Islet of Langerhans (tissue), 1 donor: ENCODE measurements at regions not wholly inside any gene's neighbourhood (a gene's known extent, or its start where the extent isn't known, plus 50 kb on each side); places are given as distances from the start of the nearest gene placed in this dataset.
A peak's percentile ranks its signal among the peaks of the same experiment; 100 is the strongest.

Source experiments
- FAIRE-seq: peaks from one replicate; lab custom pipeline; 2011; peaks lifted over from hg19 to GRCh38; lab: Jason Lieb, UNC

- FAIRE-seq = no peak
These were observed 91.5 kb upstream of the BEND6 start for GRCh38 chr6:56863366-56863765.

- no peak for FAIRE-seq
These were observed 92.3 kb upstream of the BEND6 start for GRCh38 chr6:56862415-56863175.

- FAIRE-seq = no peak
These were observed 94.4 kb upstream of the BEND6 start for GRCh38 chr6:56860475-56860874.

- FAIRE-seq = no peak
These were observed 98.8 kb upstream of the BEND6 start for GRCh38 chr6:56856036-56856580.

GRCh38 chr6:56854086-56854485 lies 100.8 kb upstream of the BEND6 start:
- no peak for FAIRE-seq

DNA sequence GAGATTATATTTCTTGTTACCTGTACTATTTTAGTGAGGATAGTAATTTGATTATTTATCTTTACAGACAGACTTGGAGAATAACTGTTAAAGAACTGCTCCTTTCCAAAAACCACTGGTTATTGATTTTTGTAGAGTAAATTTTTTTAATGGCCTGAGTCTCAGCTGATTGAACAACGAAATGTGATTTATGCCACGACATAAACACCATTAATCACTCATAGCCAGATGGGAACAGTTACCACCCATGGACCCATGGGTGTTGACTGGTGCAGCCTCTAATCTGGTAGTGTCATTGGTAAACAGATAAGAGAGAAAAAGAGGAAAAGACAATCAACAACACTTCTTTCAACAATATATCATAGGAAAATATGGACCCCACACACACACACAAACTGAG lies 101.4 kb upstream of the BEND6 start:
- no peak for FAIRE-seq

DNA sequence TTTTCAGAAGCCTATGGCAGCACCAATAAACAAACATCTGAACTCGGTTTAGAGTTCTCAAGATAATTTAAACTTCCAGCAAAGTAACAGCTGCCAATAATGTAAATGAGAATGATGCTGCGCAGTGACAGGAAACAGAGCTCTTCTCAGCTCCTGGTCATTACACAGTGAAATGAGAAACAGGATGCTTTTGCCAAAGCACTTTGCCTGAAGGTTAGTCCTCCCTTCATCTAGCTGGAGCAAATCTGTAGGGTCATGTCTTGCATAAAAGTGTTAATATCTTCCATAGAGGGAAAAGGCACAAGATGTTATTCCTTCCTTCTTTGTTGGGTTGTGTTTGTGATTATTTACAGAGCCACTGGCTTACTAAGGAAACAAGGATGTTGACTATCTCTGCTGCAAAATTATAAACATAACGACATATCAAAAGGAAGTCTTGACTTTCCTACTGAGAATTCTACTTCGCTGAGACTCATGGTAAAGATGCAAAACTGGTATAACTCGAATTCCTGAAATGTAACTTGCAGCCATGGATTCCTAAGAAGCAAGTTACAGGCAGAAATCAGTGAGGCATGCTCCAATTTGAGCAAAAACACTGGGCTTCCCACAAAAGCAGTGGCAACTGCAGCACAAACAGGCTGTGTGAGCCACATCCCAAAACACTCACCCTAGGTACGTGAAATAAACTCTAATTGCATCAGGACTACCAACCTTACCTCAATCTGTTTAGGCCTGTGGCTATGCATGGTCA lies 102.5 kb upstream of the BEND6 start:
- FAIRE-seq = no peak

DNA sequence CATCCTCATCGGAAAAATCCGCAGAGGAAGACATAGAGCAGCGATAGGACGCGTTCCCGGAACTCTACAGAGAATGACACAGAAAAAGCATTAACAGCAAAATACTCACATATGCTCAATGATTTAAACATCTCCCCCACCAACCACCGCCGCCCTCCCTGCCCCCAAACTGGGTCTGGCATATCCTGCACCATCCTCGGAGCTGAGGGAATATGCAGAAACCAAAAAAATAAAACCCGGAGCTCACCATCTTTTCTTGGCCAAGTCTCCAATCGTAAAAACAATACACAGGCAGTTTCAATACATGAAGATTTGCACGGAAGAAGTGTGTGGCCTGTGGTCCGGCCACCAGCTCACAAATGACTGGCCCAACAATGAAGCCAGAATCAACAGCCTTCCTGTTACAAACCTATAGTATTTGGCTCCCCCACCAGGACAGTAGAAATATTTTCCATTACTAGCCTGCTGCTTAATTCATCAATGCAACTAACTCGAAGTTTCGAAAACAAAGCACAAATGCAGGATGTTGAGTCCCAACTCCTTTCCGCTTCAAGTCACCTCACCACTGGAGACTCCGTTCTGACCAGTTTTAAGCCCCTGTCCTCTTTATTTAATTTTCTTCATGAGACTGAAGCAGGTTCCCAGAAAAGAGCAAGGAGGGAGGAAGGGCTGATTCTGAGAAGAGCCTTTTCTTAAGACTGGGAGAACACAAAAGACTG lies 103.2 kb upstream of the BEND6 start:
- FAIRE-seq = peak; percentile 62

- no peak for FAIRE-seq
These were observed 103.8 kb upstream of the BEND6 start for GRCh38 chr6:56851074-56851473.

DNA sequence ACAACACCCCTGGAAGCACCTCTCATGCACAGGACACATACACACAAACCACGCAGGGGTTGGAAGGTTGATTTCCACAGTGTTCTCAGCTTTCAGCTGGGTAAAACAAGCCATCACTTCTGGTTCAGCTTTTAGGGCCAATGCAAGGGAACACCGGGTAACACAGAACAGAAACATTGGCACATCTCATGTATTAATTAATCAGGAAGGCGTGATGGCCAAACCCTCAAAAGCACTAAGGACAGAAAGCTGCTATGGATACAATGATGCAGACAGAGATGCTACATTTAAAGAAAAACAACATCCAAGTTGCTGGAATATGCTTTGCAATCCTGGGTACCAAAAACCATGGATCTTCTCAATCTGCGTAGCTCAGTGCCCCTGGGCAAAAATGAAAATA lies 104.3 kb upstream of the BEND6 start:
- no peak for FAIRE-seq

- no peak for FAIRE-seq
These were observed 105.0 kb upstream of the BEND6 start for GRCh38 chr6:56849896-56850295.

DNA sequence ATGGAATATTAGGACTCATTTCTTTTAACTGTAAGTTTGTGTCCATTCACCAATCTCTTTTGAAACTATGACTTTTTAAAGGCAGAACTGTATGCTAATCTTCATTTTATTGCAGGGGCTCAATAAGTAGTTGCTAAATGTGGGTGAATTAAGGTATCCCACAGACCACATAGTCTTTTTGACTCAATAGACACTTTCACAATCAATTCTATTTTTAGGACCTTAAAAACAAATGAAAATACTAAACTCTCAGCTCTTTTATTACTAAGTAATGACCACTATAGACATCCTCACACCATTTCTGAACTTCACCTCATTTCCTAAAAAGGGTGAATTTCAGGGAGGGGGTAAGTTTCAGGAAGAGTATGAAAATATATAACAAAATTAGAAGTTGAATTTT lies 106.8 kb upstream of the BEND6 start:
- FAIRE-seq = no peak

- no peak for FAIRE-seq
These were observed 109.9 kb upstream of the BEND6 start for GRCh38 chr6:56845032-56845431.

DNA sequence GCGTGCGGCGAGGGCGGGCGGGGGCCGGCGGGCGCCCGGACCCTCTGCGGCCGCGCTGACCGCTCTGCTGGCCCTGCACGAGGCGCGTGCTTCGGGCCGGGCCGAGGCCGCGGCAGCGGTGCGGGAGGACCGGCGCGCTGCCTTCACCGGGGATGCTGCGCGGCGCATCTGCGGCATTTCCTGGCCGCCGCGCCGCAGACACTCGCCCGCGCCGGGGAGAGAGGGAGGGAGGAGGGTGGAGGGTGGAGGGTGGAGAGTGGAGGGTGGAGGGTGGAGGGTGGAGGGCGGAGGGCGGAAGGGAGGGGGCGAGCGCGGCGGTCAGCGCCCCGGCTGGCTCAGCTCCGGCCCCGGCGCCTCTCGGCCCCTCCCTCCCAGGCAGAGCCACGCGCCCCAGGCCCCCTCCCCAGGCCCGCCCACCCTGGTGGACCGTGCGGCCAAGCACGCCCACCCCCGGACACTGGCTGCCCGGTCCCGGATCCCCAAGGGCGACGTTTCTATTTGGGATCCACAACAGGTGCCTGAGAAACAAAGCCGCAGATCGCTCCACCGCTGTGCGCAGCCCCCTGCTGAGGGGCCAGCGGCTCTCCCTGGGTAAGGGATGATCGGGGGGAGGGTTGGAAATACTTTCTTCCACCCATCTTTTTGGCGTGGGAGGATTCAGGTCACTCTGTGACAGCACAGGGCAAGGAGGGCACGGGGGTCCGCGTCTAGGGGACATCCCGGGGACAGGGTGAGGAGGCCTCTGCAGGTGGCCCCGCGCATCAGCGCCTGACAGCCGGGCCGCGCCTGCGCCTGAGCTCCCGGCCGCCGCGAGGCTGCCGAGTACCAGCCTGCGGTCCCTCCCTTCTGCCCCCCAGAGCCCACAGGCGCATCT lies 111.2 kb upstream of the BEND6 start:
- FAIRE-seq = no peak

- FAIRE-seq = no peak
These were observed 112.0 kb upstream of the BEND6 start for GRCh38 chr6:56842686-56843475.

DNA sequence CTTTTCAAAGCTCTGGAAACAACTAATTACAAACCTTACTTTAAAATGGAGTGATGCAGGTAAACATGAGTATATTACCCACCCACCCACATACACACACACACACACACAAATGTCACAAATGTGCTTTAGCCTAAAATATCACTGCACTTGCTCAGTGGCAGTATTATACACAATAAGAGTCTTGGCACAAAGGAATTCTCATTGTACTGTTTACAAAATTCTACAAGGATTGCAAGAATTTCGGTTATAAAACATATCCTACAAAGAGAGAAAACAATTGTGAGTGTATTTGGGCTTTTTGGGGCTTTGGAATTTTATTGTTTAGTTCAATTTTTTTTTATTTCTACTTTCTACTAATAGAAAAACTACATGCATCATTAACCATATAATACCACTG lies 113.2 kb upstream of the BEND6 start:
- peak; percentile 21 for FAIRE-seq

DNA sequence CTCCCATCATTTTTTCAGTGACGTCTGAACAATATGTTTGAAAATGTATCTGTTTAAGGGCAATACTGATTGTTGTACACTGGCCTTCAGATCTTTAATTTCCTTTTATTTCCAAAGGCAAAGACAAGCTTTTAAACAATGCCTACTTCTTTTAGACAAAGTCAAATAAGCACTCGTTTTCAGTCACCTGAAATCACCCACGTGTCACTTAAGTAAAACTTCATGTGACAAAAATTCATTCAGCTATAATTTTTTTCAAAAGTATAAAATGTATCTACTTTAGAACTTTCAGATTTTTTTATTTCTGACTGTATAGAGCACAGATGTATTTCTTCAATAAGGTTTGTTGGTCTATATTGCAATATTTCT lies 113.5 kb upstream of the BEND6 start:
- FAIRE-seq = no peak

DNA sequence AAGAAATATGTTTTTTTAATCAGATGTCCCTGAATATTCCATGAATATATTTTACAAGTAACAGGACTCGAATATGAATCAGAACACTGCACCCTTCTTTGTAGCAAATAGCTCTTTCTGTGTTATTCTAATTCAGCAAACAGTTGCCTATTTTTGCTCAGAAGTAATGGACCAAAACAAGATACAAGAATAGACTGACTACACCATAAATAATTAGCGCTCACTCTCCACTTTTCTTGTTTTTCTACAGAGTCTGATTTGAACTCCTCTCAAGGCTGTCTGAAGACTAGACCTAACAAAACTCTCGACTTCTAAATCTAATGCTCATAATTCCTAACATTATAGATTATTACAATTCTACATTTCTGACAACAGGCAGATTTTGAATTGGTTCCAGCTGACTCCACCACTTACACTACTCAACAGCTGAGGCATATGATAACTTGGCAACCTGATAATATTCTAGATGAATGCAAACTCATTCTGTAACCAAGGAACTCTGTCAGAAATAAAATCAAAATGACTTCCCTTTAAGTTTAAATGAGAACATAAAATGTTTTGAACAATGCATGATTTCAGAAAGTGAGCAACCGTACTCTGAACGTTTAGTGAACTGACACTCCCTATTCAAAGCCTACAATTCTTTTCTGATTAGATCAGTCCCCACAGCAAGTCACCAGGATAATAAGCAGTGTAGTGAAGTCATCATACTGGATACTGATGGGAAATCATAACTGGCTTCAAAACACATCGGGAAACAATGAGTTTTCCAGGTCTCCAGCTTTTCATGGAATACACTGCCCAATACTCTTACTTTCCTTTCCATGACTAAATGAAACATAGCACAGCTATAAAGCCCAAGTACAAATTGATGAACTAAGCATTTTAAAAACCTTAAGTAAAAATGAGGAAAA lies 114.2 kb upstream of the BEND6 start:
- peak; percentile 97 for FAIRE-seq

DNA sequence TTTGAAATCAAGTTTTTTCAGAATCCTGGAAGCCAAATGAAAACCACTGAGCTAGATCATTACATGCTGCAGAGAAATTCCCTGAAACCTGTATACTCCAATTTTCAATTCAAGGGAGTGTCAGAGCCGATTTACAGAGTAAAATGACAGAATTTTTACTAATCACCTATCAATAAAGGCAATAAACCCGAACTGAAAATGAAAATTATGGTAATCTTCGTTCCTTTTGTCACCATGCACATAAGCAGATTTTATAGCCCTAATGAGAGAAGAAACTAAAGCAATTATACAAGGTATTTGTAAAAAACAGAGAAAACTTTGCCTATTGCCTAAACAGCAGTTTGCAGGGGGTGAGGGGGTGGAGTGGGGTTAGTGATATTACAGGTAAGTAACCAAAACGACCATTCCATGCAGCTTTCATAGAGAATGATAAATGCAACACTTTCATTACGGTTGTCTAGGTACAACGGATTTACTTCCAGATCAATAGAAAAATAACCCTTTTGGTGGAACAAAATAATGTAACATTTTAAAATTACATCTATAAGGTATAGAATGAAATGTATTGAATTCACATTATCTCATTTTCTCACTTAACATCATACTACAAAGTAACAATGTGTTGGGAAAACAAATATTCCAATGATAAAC lies 115.2 kb upstream of the BEND6 start:
- no peak for FAIRE-seq

- FAIRE-seq = no peak
These were observed 115.9 kb upstream of the BEND6 start for GRCh38 chr6:56838965-56839364.
